PC-9 (cell line): ENCODE measurements at regions not wholly inside any gene's neighbourhood (a gene's known extent, or its start where the extent isn't known, plus 50 kb on each side); places are given as distances from the start of the nearest gene placed in this dataset.

Experiments used
- BruUV-seq: library from RNA; stranded (reverse); fragments of 400-500 nt; replicated peaks from 2 replicates; lab custom pipeline; 2021; lab: Mats Ljungman, UMichigan
- CTCF ChIA-PET: fragments of 300-600 bp; sonication (Branson Sonifier 250); formaldehyde crosslinking; loops from one replicate; lab custom pipeline; 2022; ENCODE audit warnings: antibody characterized with exemption; lab: Charles Lee
- POLR2A ChIA-PET: fragments of 300-600 bp; sonication (Branson Sonifier 250); formaldehyde crosslinking; loops from one replicate; lab custom pipeline; 2022; ENCODE audit warnings: antibody characterized with exemption; ENCODE audit not compliant: unreplicated experiment; lab: Charles Lee
- DNase-seq, 2 experiments: peaks; one replicate each; pipeline versions ENCODE4 v3.0.0 to v3.0.0-alpha.2; 2015 to 2022; ENCODE audit warnings: mixed read lengths in 1 of 2
- H2AFZ ChIP-seq: fragments of 200-600 bp; sonication (generic); 2 replicates; pipeline ENCODE4 v1.8.1; 2017; ENCODE audit warnings: antibody characterized with exemption
- H3F3A ChIP-seq: fragments of 200-600 bp; sonication (generic); 2 replicates; pipeline ENCODE4 v1.8.1; 2017; ENCODE audit warnings: antibody characterized with exemption, mild to moderate bottlenecking, low read depth; ENCODE audit not compliant: insufficient read depth
- H3K27ac ChIP-seq: fragments of 200-600 bp; sonication (generic); 2 replicates; pipeline ENCODE4 v1.6.1; 2016; ENCODE audit warnings: mixed run types
- H3K27me3 ChIP-seq: fragments of 200-600 bp; sonication (generic); 2 replicates; pipeline ENCODE4 v1.6.1; 2016; ENCODE audit warnings: low read depth, mixed run types; ENCODE audit not compliant: insufficient read depth
- H3K36me3 ChIP-seq: fragments of 200-600 bp; sonication (generic); 2 replicates; pipeline ENCODE4 v1.6.1; 2016; ENCODE audit warnings: low read depth, mixed run types
- H3K4me1 ChIP-seq: fragments of 200-600 bp; sonication (generic); replicated peaks from 2 replicates; pipeline ENCODE4 v1.6.1; 2016; ENCODE audit warnings: mixed run types; ENCODE audit not compliant: insufficient read depth
- H3K4me2 ChIP-seq: fragments of 200-600 bp; sonication (generic); 2 replicates; pipeline ENCODE4 v1.6.1; 2017; ENCODE audit warnings: mixed run types
- H3K4me3 ChIP-seq: fragments of 200-600 bp; sonication (generic); 2 replicates; pipeline ENCODE4 v1.6.1; 2016; ENCODE audit warnings: mixed run types
- H3K79me2 ChIP-seq: fragments of 200-600 bp; sonication (generic); 2 replicates; pipeline ENCODE4 v1.6.1; 2017; ENCODE audit warnings: low read depth, mixed run types
- H3K9me2 ChIP-seq: fragments of 200-600 bp; sonication (generic); 2 replicates; pipeline ENCODE4 v1.8.1; 2017; ENCODE audit warnings: mild to moderate bottlenecking; ENCODE audit not compliant: insufficient read depth
- H3K9me3 ChIP-seq: fragments of 200-600 bp; sonication (generic); 2 replicates; pipeline ENCODE4 v1.8.1; 2016; ENCODE audit warnings: low read depth; ENCODE audit not compliant: insufficient read depth
- H4K20me1 ChIP-seq: fragments of 200-600 bp; sonication (generic); 2 replicates; pipeline ENCODE4 v1.8.1; 2017; ENCODE audit not compliant: insufficient read depth
- CTCF ChIP-seq: fragments of 200-600 bp; sonication (generic); conservative IDR thresholded peaks from 2 replicates; pipeline ENCODE4 v1.6.1; 2017; ENCODE audit warnings: mixed run types, antibody characterized with exemption, mild to moderate bottlenecking, moderate library complexity
- EZH2 ChIP-seq: fragments of 200-600 bp; sonication (generic); IDR thresholded peaks from 2 replicates; pipeline ENCODE4 v1.8.0; 2017; ENCODE audit warnings: antibody characterized with exemption, low read depth
- intact Hi-C: fragments of 100-400 bp; cut with micrococcal nuclease; formaldehyde crosslinking; loops from one replicate; pipeline ENCODE4 v1.10.0; 2022; ENCODE audit not compliant: unreplicated experiment

GRCh38 chr4:111712093-111712677 lies 433.1 kb upstream of the FAM241A start:
- Histone ChIP-seq H3K4me3 (no peak overlapping the region), H3K27ac (no peak overlapping the region), H2AFZ (no peak overlapping the region), H3K4me1 (no peaks in the 10 kb centered on the region; the same call in 1 of the 2 replicates), H3F3A (no peaks in the 10 kb centered on the region), H3K79me2 (no peaks in the 10 kb centered on the region), H3K36me3 (no peaks in the 10 kb centered on the region), H3K9me3 (no peaks in the 10 kb centered on the region), H3K9me2 (no peaks in the 10 kb centered on the region), H3K4me2 (no peak overlapping the region), H4K20me1 (no peaks in the 10 kb centered on the region), H3K27me3 (no peaks in the 10 kb centered on the region)
- CTCF ChIA-PET, result no interaction called here
- no peak for TF ChIP-seq EZH2
- TF ChIP-seq CTCF, result no peak
- POLR2A ChIA-PET, result no interaction called here
- intact Hi-C loops, result no loop called here
- no peak for DNase-seq
- BruUV-seq, result no TSS peak

GRCh38 chr4:111713276-111713675 lies 432.0 kb upstream of the FAM241A start:
- CTCF ChIA-PET, result no interaction called here
- no peak for DNase-seq
- no peak overlapping the region for H3K4me2 ChIP-seq
- H3K79me2 ChIP-seq, result no peaks in the 10 kb centered on the region
- intact Hi-C loops, result no loop called here
- H3K9me3 ChIP-seq, result no peaks in the 10 kb centered on the region
- H4K20me1 ChIP-seq, result no peaks in the 10 kb centered on the region
- TF ChIP-seq EZH2 (no peak), CTCF (no peak)
- no peak overlapping the region for H3K27ac ChIP-seq
- H3K27me3 ChIP-seq, result no peaks in the 10 kb centered on the region
- H2AFZ ChIP-seq, result no peak overlapping the region
- H3F3A ChIP-seq, result no peaks in the 10 kb centered on the region
- H3K9me2 ChIP-seq, result no peaks in the 10 kb centered on the region
- POLR2A ChIA-PET, result no interaction called here
- no peaks in the 10 kb centered on the region for H3K4me1 ChIP-seq
- BruUV-seq, result no TSS peak
- H3K4me3 ChIP-seq, result no peak overlapping the region
- no peaks in the 10 kb centered on the region for H3K36me3 ChIP-seq

- POLR2A ChIA-PET, result interaction anchor here (0.6 kb wide), 1 partner anchor 214 kb away, joined by 4 read pairs; no protein-coding TSS in a partner anchor
- H3K4me3 ChIP-seq, result no peak overlapping the region
These were observed 427.3 kb upstream of the FAM241A start for GRCh38 chr4:111717921-111718320.

More at GRCh38 chr4:111717921-111718320, 427.3 kb upstream of the FAM241A start:
- CTCF ChIA-PET, result no interaction called here
- Histone ChIP-seq H3F3A (no peaks in the 10 kb centered on the region), H3K27ac (no peak overlapping the region), H3K79me2 (no peaks in the 10 kb centered on the region), H3K36me3 (no peaks in the 10 kb centered on the region), H3K4me2 (no peak overlapping the region), H3K9me3 (no peaks in the 10 kb centered on the region), H3K4me1 (no peaks in the 10 kb centered on the region), H2AFZ (no peak overlapping the region), H3K27me3 (no peaks in the 10 kb centered on the region), H3K9me2 (no peaks in the 10 kb centered on the region), H4K20me1 (peaks cover 2% of the 10 kb centered on the region; the same call in 1 of the 2 replicates)
- BruUV-seq, result no TSS peak
- intact Hi-C loops, result no loop called here
- DNase-seq, result no peak
- TF ChIP-seq CTCF (no peak), EZH2 (no peak)
